Type B pancreatic cell (in vitro differentiated cells): ENCODE measurements at regions not wholly inside any gene's neighbourhood (a gene's known extent, or its start where the extent isn't known, plus 50 kb on each side); places are given as distances from the start of the nearest gene placed in this dataset.

Experiments used
- DNase-seq: peaks from one replicate; pipeline ENCODE4 v3.0.0; 2021; ENCODE audit warnings: mixed read lengths; ENCODE audit not compliant: unreplicated experiment; ENCODE audit errors: extremely low spot score
- H3K27ac Mint-ChIP-seq: 2 replicates; pipeline ENCODE4 v1.8.0; 2021; ENCODE audit warnings: mild to moderate bottlenecking, mixed read lengths
- H3K27me3 Mint-ChIP-seq: 2 replicates; pipeline ENCODE4 v1.8.0; 2021; ENCODE audit warnings: mixed read lengths
- H3K36me3 Mint-ChIP-seq: 2 replicates; pipeline ENCODE4 v1.8.0; 2021; ENCODE audit warnings: mixed read lengths
- H3K4me1 Mint-ChIP-seq: one replicate; pipeline ENCODE4 v1.8.0; 2021; ENCODE audit warnings: mixed read lengths; ENCODE audit not compliant: unreplicated experiment
- H3K4me3 Mint-ChIP-seq: 2 replicates; pipeline ENCODE4 v1.8.0; 2021; ENCODE audit warnings: mild to moderate bottlenecking, mixed read lengths
- H3K9me3 Mint-ChIP-seq: 2 replicates; pipeline ENCODE4 v1.8.0; 2021; ENCODE audit warnings: mixed read lengths
- TF ChIP-seq, protein P1 (sequence below): fragments of 200-600 bp; sonication (generic); conservative IDR thresholded peaks from 2 replicates; pipeline ENCODE4 v1.5.0; 2021; ENCODE audit warnings: antibody characterized with exemption, mild to moderate bottlenecking

DNA sequence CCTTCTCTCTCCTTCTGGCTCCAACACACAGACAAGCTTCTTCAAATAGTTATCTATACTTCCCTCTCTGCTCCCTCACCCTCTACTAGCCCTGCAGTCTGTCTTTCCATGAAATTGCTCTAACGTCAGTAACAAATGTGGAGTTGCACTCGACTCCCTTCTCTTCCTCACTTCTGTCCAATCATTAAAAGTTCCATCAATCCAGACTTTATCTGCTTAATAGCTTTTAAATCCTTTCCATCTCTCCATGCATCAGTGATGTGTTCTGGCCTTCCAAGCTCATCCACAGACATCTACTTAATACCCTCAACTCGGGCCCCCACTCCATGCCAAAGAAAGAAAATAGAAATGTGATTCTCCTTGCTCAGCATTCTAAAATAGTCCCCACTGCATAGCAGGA lies 422.1 kb upstream of the CDH5 start:
- Mint-ChIP-seq H3K9me3 (peaks cover 6% of the 10 kb centered on the region), H3K4me3 (no peak overlapping the region), H3K27ac (no peak overlapping the region), H3K36me3 (no peaks in the 10 kb centered on the region), H3K4me1 (no peaks in the 10 kb centered on the region), H3K27me3 (no peaks in the 10 kb centered on the region)
- TF ChIP-seq, protein P1, sequence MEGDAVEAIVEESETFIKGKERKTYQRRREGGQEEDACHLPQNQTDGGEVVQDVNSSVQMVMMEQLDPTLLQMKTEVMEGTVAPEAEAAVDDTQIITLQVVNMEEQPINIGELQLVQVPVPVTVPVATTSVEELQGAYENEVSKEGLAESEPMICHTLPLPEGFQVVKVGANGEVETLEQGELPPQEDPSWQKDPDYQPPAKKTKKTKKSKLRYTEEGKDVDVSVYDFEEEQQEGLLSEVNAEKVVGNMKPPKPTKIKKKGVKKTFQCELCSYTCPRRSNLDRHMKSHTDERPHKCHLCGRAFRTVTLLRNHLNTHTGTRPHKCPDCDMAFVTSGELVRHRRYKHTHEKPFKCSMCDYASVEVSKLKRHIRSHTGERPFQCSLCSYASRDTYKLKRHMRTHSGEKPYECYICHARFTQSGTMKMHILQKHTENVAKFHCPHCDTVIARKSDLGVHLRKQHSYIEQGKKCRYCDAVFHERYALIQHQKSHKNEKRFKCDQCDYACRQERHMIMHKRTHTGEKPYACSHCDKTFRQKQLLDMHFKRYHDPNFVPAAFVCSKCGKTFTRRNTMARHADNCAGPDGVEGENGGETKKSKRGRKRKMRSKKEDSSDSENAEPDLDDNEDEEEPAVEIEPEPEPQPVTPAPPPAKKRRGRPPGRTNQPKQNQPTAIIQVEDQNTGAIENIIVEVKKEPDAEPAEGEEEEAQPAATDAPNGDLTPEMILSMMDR, result no peak
- no peak for DNase-seq

DNA sequence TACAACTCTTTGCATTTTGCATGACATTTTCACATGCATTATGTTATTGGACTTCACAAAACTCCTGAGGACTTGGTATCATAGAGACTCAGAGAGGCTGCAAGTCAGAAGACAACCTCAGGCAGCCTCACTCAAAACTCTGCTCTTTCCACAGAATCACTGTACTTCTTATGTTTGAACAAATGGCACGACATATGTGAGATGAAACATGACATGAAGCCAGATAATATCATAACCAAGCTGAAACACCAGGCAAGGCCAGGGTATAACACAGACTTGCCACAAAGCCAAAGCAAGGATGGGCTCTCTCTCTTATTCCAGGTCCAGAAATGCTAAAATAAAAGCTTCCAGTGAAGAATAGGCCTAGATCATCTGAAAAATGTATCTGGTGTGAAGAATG lies 425.8 kb upstream of the CDH5 start:
- Mint-ChIP-seq H3K27ac (no peak overlapping the region), H3K9me3 (peaks cover 8% of the 10 kb centered on the region), H3K4me3 (no peak overlapping the region), H3K27me3 (no peaks in the 10 kb centered on the region), H3K36me3 (no peaks in the 10 kb centered on the region), H3K4me1 (no peaks in the 10 kb centered on the region)
- TF ChIP-seq, protein P1, result no peak
- no peak for DNase-seq

DNA sequence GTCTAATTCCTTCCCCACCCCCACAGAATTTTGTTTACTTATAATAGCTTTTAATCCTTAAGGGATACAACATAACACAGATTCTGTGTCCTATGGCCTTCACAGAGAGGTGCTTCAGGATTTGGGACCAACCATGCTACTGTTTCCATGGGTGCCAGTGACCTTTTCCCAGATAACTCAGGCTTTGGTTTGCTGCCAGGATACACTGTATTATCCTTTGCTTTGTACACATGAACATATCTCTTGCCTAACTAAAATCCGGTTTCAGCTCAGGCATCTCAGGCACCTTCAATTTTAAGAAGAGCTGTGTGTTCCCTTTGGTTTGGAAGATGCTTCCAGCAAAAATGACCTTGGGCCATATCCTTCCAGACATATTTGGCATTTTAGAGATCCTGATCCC lies 428.4 kb upstream of the CDH5 start:
- Mint-ChIP-seq H3K27ac (no peak overlapping the region), H3K9me3 (peaks cover 11% of the 10 kb centered on the region), H3K4me3 (no peak overlapping the region), H3K36me3 (no peaks in the 10 kb centered on the region), H3K4me1 (no peaks in the 10 kb centered on the region), H3K27me3 (no peaks in the 10 kb centered on the region)
- TF ChIP-seq, protein P1, result no peak
- no peak for DNase-seq

DNA sequence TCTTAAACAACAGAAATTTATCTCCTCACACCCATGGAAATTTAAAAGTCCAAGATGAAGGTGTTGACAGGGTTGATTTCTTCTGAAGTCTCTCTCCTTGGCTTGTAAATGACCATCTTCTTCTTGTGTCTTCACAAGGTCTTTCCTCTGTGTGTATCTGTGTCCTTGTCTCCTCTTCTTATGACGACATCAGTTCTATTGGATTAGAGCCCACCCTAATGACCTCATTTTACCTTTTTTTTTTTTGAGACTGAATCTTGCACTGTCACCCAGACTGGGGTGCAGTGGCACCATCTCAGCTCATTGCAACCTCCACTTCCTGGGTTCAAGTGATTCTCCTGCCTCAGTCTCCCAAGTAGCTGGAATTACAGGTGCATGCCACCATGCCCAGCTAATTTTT lies 429.0 kb upstream of the CDH5 start:
- Mint-ChIP-seq H3K4me1 (no peaks in the 10 kb centered on the region), H3K36me3 (no peaks in the 10 kb centered on the region), H3K27me3 (no peaks in the 10 kb centered on the region)

DNA sequence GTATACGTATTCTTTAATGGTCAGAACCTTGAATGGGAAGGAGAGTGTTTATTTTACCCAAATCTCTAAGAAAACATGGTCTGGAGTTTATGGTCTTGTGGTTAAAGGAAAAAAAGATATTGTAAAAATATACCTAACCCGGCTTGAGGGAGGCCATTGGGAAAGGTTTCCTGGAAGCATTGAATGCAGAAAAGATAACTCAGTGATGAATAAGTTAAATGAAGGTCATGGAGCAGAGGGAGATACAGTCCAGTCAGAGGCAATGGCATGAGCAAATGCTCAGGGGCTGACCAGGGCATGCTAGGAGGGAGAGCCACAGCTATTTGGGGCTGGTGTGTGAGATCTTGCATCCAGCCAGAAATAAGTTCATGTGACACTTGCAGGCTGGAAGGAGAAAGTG lies 430.4 kb upstream of the CDH5 start:
- Mint-ChIP-seq H3K27ac (no peak overlapping the region), H3K27me3 (no peaks in the 10 kb centered on the region), H3K9me3 (peaks cover 11% of the 10 kb centered on the region), H3K36me3 (no peaks in the 10 kb centered on the region), H3K4me1 (no peaks in the 10 kb centered on the region), H3K4me3 (no peak overlapping the region)
- TF ChIP-seq, protein P1, result no peak
- no peak for DNase-seq

More for the DNA sequence above, 429.0 kb upstream of the CDH5 start:
- no peak for DNase-seq
- TF ChIP-seq, protein P1, result no peak
- Mint-ChIP-seq H3K27ac (no peak overlapping the region), H3K9me3 (peaks cover 11% of the 10 kb centered on the region), H3K4me3 (no peak overlapping the region)

DNA sequence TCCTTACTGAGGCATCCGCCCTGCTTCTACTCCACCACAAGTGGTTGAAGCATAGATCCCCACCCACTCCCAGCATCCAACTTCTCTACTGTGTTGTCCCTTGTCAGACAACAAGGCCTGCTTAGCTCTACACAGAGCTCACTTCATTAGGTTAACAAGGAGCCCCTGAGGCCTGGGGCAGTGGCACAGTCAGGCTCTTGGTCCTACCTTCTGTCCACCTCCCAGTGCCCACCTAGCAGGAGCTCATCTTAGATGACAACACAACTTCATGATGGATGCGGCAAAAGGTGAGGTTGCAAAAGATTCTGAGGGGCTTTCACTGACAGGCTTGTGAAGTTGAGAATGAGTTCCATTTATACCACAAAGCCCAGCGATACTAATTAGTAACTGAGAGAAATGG lies 432.0 kb upstream of the CDH5 start:
- H3K27ac Mint-ChIP-seq, result no peak overlapping the region
- H3K9me3 Mint-ChIP-seq, result peaks cover 7% of the 10 kb centered on the region
- H3K4me1 Mint-ChIP-seq, result no peaks in the 10 kb centered on the region
- TF ChIP-seq, protein P1, result no peak
- H3K27me3 Mint-ChIP-seq, result no peaks in the 10 kb centered on the region
- no peak overlapping the region for H3K4me3 Mint-ChIP-seq
- DNase-seq, result no peak
- H3K36me3 Mint-ChIP-seq, result peaks cover 4% of the 10 kb centered on the region
